Occipital lobe (tissue), 1 donor: ENCODE measurements at regions not wholly inside any gene's neighbourhood (a gene's known extent, or its start where the extent isn't known, plus 50 kb on each side); places are given as distances from the start of the nearest gene placed in this dataset.

Source experiments
- DNase-seq: peaks from one replicate; lab custom pipeline; 2025; lab: John Stamatoyannopoulos, UW

DNA sequence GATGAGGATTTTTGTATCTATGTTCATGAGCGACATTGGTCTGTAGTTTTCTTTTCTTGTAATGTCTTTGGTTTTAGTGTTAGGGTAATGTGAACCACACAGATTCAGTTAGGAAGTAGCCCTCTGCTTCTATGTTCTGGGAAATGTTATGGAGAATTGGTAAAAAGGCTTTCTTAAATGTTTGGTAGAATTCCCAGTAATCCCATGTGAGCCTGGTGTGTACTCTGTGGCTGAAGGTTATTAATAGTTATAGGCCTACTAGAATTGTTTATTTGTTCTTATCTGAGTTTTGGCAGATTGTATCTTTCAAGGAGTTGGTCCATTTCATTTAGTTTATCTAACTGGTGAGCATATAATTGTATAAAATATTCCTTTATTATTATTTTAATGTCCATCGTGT lies 484.6 kb upstream of the GHITM start:
- no peak for DNase-seq

DNA sequence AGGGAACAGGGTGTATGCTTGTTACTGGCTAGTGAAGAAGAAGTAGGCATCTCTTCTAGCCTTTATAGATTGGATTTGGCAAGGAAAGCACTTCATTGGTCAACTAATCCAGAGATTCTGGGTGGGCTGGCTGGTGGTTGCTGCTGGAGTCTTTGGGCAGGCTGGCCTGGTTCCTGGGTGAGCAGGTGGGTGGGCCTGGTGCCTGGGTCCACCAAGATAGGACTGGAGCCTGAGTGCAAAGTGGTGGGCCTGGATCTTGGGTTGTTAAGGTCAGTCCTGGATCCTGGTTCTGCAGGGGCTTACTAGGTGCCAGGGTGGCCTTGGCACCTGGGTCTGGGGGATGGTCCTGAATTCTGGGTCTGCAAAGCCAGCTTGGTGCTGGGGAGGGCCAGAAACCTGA lies 482.4 kb upstream of the GHITM start:
- DNase-seq, result no peak

DNA sequence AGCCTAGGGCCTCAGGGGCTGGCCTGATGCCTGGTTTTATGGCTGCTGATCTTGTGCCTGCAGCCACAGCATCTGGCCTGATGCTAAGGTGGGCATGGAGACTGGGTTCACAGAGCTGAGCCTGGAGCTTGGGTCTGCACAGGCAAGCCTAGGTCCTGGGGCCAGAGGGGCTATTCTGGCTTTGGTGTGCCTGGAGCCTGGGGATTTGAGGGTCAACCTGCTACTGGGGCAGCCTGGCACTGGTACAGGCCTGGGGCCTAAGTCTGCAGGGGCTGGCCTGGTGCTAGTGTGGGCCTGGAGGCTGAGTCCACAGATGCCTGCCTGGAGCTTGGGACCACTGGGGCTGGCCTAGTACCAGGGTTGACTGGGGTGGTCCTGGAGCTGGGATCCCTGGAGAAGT lies 481.8 kb upstream of the GHITM start:
- no peak for DNase-seq

DNA sequence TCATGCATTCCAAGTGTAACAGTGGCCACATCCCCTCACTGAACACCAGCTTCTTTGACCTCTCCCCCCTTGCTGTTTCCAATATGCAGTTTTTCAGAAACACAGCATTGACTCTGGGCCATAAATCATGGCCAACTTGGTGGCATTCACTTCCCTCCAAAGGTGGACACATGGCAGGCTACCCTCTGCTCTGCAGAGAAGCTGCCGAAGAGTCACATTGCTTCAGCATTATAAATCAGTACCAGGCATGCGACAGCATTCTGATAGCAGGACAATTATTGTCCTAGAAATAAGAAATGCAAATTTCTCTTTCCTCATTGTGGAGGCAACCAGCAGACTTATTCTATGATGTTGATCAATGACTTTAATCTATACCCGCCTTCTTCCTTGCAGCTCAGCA lies 475.4 kb upstream of the GHITM start:
- DNase-seq, result no peak

DNA sequence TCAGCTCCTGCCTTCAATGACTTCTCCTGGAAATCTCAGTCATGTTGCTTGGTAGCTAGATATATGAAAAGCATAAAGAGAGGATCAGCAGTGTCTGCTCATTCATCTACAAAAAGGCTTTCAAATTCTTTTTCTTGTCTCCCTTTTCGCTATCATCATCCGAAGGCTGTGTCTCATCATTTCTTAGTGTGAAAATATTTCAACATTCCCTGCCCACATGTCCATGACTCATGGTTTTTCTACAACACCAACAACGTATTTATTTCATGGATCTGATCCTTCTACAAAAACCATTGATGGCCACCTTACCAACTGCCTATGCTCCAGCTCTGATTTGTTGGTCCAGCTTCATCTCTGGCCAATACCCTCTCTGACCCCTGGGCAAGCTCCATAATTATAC lies 472.5 kb upstream of the GHITM start:
- no peak for DNase-seq

DNA sequence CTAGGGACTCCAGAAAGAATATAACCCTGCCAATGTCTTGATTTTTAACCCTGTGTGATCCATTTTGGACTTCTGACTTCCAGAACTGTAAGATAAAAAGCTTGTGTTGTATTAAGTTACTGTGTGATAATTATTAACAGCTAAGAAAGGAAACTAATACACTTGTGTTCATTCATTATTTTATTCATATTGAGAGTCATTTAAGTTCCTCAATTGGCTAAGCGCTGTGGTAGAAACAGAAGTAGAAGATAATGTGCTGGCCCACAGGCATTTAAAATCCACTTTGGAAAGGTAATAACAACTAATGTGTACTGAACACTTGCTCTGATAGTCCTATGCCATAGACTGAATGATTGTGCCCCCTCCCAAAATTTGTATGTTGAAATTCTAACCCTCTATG lies 471.7 kb upstream of the GHITM start:
- DNase-seq, result no peak

DNA sequence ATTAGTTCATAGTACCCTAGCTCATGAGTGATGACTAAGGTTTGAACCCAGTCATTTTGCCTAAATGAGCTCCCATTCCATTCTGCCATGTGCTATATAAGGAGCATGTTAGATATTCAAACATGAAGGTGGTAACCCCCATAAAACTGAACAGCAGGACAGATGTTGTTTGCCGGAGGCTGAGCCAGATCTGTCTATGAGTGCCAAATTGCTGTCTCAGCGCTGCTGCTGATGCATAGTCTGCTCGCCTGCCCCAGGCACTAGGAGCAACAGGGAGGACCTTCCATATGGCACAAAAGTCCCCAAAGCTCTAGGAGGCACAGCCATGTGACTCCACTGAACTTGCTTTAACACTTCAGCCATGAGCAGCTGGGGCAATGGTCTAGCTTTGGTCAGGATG lies 466.0 kb upstream of the GHITM start:
- DNase-seq, result no peak

DNA sequence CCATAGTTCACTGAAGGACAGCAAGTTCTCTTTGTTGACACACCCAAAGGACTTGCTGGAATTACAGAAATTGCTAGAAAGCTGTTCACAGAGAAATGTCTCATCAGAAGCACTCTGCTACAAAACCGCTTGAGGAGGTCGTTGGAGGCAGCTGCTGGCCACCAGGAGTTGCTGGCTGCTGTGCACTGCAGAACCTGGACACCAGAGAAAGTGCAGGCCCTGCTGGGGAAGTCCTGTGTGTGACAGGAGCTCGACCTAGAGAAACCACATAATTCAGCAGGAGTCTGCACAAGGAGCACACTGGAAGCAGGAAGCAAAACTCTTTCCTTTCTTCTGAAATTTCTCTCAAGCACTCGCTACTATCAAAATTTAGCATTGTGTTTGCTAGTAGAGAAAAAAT lies 461.5 kb upstream of the GHITM start:
- DNase-seq, result no peak

DNA sequence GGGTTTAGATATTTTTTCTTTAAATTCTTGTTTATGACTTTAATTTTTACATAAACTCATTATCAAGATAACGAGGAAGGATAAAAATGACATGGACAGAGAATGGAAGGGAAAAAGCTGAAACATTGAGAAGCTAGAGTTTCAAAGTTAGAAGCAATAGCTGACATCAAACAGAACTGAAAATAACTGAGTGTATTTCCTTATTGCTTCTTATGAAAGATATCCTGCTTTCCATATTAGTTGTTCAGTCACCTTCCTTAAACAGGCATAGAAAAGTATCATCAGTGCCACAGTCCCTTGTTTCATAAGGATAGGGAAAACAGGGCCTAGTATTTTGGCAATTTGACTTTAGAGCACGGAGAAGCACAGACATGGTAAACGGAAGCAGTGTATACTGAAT lies 460.5 kb upstream of the GHITM start:
- DNase-seq, result no peak

DNA sequence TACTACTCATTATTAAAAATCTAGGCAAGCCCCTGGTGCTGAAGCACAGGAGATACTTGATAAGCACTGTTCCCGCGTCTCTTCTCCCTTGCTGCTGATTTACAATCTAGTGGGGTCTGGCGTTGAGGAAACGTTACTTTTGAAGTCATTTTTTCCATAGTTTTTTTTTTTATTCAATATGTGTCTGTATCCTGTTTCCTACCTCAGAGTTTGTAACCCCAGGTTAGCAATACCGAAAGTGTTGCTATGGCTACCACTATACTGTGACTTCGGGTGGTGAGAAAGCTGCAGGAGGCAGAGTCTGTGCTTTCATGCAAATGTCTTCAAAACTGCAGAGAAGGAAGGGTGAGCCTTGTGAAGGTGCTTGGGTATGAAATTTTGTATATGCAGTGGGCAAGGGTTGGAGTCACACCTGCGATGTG lies 458.8 kb upstream of the GHITM start:
- no peak for DNase-seq

DNA sequence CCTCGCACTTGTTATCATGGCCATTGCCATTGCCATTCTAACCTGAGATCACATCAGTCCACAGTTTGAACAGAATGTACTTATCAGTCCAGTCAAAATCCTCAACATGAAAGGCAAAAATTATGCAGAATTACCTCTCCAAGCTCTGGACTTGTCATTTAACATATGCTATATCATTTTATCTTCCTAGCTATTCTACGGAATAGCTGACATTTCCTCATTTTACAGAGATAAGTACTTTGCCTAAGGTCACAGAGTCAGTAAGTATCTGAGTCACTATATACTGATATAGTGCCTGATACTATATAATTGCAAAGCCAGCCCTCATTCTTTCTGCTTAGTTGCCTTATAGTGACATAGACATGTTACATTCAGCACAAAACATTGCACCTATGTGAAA lies 456.9 kb upstream of the GHITM start:
- no peak for DNase-seq

DNA sequence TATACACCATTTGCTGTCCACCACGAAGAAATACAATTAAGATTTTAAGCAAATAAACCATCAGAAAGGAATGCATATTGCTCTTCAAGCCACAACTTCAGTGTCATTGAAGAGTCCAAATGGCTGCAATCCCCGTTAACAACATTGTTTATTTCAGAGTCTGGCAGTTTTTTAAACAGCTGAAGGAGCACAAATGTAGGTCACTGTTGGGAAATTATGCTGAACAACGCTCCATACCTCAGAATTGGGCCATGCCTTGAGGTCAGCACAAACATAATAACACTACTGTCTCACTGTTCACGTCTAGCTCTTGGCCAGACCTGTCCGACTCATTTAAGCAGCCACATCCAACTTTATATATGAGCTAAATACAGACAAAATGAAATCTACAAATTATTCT lies 453.9 kb upstream of the GHITM start:
- DNase-seq, result no peak

DNA sequence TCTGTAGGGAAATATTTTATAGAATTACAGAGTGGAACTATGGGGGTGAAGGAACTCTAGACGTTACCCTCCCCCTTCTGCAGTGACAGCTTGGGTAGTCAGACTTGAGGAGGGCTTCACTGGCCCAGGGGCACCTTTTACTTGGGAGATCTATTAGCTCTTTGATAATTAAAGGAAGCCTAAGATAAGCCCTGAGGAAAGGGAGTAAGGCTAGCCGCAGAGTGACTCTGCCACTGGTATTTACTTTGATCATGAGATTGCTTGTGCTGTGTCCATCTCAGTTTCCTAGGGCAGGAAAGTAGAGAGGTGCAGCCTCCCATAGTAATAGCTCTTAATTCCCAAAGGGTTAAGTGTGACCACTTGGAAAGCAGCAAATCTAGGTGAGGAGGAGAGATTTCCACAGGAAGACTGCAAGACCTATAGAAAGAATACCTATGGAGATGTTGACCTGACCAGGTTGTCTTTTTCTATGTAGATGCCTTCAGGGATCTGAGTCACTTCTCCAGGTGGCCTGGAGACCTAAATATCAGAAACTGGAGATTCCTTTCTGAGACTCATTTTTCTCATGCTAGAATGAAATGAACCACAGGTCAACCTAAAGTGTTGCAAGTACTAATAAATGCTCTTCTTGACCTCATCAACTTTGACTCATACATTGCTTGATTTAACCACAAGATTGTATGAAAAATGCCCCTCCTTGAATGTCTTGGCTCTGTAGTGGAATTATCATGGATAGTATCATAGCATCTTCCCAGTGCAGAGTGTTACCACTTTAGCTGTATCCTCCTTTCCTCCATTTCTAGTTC lies 447.3 kb upstream of the GHITM start:
- DNase-seq, result no peak

DNA sequence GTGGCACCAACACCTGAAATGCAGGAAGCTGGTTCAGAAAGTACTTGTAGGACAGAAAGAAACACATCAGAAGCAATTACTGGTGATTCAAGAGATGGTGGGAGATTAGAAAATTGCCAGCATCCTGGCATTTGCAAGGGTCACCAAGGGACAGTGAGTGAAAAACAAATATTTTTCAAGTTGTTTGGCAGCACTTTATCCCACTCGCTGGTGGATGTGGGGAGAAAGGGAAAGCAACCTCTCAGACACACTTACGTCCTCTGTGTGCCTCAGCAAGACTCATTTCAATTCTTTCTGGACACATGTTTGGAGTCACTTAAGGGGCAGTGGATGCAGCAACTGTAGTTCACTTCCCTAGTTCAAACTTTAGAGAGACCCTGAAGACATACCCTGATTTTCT lies 440.4 kb upstream of the GHITM start:
- DNase-seq, result no peak

DNA sequence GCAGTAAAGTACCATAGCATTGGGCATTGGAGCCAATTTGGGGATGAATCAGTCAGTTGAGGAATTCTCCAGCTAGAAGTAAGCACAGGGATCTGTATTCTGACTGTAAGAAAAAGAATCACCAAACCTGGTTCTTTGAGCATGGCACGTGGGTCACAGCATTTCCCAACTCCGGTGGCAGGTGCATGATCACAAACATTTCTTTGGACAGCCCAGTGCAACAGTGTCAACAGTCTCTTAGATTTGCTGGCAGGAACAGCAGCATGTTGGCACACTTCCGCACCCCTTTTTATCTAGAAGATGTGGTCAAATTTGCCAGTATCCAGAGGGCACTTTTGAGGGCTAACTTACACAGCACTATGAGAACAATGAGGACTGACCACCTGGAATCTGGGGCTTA lies 437.5 kb upstream of the GHITM start:
- DNase-seq, result no peak

DNA sequence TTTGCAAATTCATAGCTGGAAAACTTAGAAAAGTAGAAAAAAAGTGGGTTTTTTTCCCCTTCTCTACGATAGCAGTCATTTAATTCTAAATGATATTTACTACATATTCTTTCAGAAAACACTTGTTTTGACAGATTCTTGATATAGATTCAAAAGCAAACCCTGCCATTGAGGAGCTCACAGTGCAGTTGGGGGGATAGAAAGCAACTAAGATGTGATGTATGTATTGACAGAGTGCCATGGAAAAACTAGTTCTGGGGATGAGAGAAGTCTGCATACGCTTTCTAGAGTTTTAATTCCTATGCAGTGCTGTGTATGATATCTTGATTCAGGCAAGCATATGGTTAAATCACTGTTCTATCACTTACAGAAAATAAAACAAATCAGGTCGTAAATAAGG lies 436.6 kb upstream of the GHITM start:
- no peak for DNase-seq

DNA sequence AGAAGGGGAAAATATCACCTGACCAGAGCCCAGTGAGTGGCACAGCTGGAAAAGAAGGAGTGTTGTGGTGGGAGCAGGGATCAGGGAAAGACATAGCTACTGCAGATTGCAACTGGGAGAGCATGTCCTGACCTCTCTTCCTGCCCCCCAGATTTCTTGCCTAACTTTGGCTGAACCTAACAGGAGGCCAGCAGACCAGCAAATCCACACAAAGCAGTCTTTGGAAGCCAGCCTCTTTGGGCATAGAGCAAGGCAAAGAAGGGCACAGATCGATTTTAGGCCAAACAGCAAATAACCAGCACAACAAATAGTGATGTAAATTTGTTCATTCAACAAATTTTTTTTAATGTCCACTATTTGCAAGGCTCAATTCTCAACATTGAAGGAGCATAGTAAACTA lies 433.2 kb upstream of the GHITM start:
- DNase-seq, result no peak

DNA sequence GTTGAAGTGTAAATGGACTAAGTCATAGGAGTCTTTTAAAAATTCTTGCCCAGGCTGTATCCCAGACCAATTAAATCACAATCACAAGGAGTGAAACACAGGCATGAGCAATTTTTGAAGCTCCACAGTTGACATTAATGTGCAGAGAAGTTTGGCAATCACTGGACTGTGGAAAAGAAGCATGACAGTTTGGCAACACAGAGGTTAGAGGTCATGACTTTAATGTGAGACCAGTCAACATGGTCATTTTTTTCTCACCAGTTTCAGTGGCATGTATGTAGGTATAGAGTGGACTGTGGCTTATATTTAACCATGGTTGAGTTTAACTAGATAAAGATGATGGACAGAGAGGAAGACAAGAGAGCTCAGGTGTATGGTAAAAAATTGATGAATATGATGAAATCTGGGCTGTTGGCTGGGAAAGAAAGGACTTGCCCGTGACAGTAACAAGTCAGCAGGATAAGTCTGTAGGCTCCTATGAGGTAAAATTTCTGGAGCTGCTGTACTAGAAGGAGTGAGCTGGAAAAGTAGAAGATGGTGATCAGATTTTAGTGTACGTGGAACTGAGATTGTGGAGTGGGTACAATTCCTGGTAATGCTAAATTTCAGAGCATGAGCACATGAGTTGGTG lies 432.2 kb upstream of the GHITM start:
- DNase-seq, result no peak

DNA sequence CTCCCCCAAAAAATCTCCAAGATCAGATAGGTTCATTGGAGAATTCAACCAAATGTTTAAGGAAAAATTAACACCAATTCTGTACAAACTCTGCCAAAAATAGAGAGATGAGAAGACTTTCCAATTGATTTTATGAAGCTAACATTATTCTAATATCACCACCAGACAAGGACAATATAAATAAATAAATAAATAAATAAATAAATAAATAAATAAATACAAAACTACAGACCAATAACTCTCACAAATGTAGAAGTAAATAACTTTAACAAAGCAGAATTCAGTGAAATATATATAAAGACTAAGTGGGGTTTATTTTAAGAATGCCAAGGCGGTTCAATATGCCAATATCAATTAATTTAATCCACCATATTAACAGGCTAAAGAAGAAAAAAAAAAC lies 425.9 kb upstream of the GHITM start:
- no peak for DNase-seq

DNA sequence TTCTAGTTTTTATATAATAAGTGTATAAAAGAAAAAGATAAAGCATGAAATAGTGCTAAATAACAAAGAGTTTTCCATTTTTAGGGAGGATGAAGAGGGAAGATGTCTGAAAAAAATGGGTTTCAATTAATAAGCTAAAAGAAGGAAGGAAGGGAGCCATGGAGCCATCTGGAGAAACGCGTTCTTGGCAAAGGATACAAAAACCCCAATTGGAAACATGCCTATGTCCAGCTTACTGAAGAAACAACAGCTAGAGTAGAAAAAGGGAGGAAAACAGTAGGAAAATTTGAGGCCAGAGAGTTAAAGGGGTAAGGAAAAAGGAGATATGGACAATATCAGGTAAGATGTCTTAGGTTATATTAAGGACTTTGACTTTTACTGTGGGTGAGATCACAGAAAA lies 416.2 kb upstream of the GHITM start:
- no peak for DNase-seq

DNA sequence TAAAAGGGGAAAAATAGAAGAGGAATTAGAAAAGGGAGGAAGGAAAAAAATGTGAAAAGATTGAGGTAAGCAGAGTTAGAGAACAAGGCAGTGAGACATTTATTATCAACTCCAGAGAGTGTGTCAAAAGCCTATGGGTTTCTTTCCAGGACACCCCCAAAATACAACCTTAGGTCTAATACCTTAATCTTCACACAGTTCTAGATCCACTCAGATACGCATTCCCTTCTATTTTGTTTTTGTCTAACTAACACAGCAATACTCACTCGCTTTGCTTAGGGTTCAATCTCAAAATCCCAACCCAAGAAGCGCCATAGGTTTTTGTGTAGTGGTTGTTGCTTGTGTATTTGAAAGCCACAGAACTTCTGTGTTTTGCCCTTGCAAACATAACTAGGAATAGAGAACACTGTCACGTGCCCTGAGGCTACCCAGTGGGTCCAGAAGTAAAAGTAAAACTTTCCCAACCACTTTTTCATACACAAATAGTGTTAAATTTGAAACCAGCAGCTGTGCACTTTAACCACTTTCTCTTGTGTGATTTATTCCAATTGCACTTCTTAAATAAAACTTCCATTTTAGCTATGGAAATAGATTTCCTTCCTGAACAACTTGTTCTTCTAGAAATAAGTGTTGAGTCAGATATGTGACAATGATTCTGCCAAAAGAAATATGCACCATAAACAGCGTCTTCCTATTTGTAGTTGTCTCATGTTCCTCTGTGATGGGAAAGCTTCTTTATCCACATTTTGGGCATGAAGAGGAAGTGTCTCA lies 414.7 kb upstream of the GHITM start:
- no peak for DNase-seq

DNA sequence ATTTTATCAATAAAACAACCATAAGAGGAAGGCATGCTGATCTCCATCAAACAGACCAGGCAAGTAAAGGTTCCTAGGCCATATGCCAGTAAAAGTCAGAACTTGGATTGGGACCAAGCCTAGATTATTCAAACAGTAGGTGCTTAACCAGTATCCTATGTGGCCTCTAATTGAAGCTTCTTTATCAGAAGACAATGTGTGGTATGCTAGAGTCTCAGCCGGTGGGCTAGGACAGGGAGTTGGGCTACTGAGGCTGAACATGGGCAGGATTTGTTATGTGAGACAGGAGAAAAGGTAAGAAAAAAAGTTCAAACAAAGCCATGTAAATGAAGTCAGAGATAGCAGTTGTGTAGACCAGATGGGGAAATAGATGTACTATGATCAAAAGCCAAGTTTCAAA lies 413.7 kb upstream of the GHITM start:
- DNase-seq, result no peak

DNA sequence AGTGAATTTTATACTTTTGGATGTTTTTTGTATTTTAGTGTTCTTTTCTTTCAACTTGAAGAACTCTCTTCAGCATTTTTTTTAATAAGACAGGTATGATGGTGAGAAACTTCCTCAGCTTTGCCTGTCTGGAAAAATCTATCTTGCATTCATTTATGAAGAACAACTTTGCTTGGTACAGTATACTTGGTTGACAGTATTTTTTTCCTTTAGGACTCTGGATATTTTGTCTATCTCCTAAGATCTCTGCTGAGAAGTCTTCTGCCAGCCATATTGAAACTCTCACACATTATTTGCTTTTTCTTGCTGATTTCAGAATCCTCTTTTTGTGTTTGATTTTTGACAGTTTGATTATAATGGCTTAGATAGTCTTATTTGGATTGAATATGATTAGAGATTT lies 405.0 kb upstream of the GHITM start:
- DNase-seq, result no peak
